HCT116 (cell line): ENCODE measurements at regions not wholly inside any gene's neighbourhood (a gene's known extent, or its start where the extent isn't known, plus 50 kb on each side); places are given as distances from the start of the nearest gene placed in this dataset.
A peak's percentile ranks its signal among the peaks of the same experiment; 100 is the strongest.

Source experiments
- ATAC-seq: fragments of 200-7000 bp; cut with Tn5 transposase; 2 replicates; pipeline ENCODE4 v1.9.1; 2020; ENCODE audit warnings: mild to moderate bottlenecking, moderate library complexity
- BruUV-seq: library from RNA; stranded (reverse); fragments of 400-500 nt; replicated peaks from 2 replicates; lab custom pipeline; 2021; lab: Mats Ljungman, UMichigan
- CTCF ChIA-PET: fragments of 300-600 bp; sonication (Branson Sonifier 250); formaldehyde crosslinking; loops from one replicate; lab custom pipeline; 2021; ENCODE audit warnings: antibody characterized with exemption; lab: Charles Lee
- POLR2A ChIA-PET: fragments of 300-600, 350-600 bp; sonication (Branson Sonifier 250); formaldehyde crosslinking; loops from one replicate; lab custom pipeline; 2021; ENCODE audit warnings: antibody characterized with exemption; lab: Charles Lee
- RAD21 ChIA-PET, 2 experiments: fragments of 300-600 bp; sonication (Branson Sonifier 250); formaldehyde crosslinking; loops; one replicate each; lab custom pipeline; 2023; ENCODE audit warnings: low total read pairs in 2 of 2; ENCODE audit not compliant: uncharacterized antibody in 2 of 2, unreplicated experiment in 2 of 2, low non-redundant PET in 1 of 2; lab: Charles Lee
- DNase-seq: peaks from one replicate; pipeline ENCODE4 v3.0.0-alpha.2; 2010; ENCODE audit warnings: low read depth, low spot score
- H2AFZ ChIP-seq: fragments of 200-600 bp; shearing (Covaris generic), sonication (generic); 2 replicates; pipeline ENCODE4 v1.6.1; 2017; ENCODE audit warnings: low read depth, mixed run types, mixed read lengths, antibody characterized with exemption, low read length; ENCODE audit not compliant: poor library complexity, severe bottlenecking
- H3K27ac ChIP-seq: 2 replicates; pipeline ENCODE4 v1.5.1; 2012; ENCODE audit warnings: low read depth, low read length
- H3K27me3 ChIP-seq: fragments of 200-600 bp; sonication (generic); 2 replicates; pipeline ENCODE4 v1.6.1; 2016; ENCODE audit warnings: mixed run types, low read length, mixed read lengths; ENCODE audit not compliant: insufficient read depth
- H3K36me3 ChIP-seq, 2 experiments: fragments of 200-500 bp in 1 of 2; fragments of 200-600 bp in 1 of 2; sonication (Bioruptor generic) in 1 of 2; sonication (generic) in 1 of 2; 2 replicates each; pipeline versions ENCODE4 v1.5.1 to v1.6.1; 2014 to 2016; ENCODE audit warnings: low read length in 2 of 2, inconsistent platforms in 1 of 2, mixed read lengths in 1 of 2, mixed run types in 1 of 2; ENCODE audit not compliant: insufficient read depth in 2 of 2, control insufficient read depth in 1 of 2
- H3K4me1 ChIP-seq, 2 experiments: fragments of 200-600 bp in 1 of 2; sonication (generic) in 1 of 2; 2 replicates each; pipeline versions ENCODE4 v1.5.1 to v1.6.1; 2012 to 2017; ENCODE audit warnings: low read length in 2 of 2, inconsistent platforms in 1 of 2, mild to moderate bottlenecking in 1 of 2, mixed read lengths in 1 of 2, mixed run types in 1 of 2, moderate library complexity in 1 of 2; ENCODE audit not compliant: insufficient read depth in 2 of 2, control insufficient read depth in 1 of 2
- H3K4me2 ChIP-seq: fragments of 200-600 bp; sonication (generic); 2 replicates; pipeline ENCODE4 v1.6.1; 2017; ENCODE audit warnings: mixed run types, low read length, mixed read lengths
- H3K4me3 ChIP-seq, 2 experiments: fragments of 200-600 bp in 1 of 2; sonication (generic) in 1 of 2; replicated peaks in 1 of 2; 2 replicates each; pipeline ENCODE4 v1.5.1; 2011 to 2016; ENCODE audit warnings: low read length in 2 of 2, control low read depth in 1 of 2, low read depth in 1 of 2, mild to moderate bottlenecking in 1 of 2, mixed read lengths in 1 of 2, mixed run types in 1 of 2
- H3K79me2 ChIP-seq: fragments of 200-600 bp; sonication (generic); 2 replicates; pipeline ENCODE4 v1.6.1; 2017; ENCODE audit warnings: mild to moderate bottlenecking, mixed run types, low read length, moderate library complexity, mixed read lengths; ENCODE audit not compliant: insufficient read depth
- H3K9ac ChIP-seq: fragments of 200-600 bp; sonication (generic); 2 replicates; pipeline ENCODE4 v1.6.1; 2016; ENCODE audit warnings: low read length, mixed read lengths
- H3K9me2 ChIP-seq: fragments of 200-600 bp; sonication (generic), shearing (Covaris generic); 2 replicates; pipeline ENCODE4 v1.6.1; 2017; ENCODE audit warnings: mixed run types, mild to moderate bottlenecking, moderate library complexity; ENCODE audit not compliant: insufficient read depth
- H3K9me3 ChIP-seq, 2 experiments: fragments of 200-500 bp in 1 of 2; fragments of 200-600 bp in 1 of 2; sonication (Bioruptor generic) in 1 of 2; sonication (generic) in 1 of 2; 2 replicates each; pipeline ENCODE4 v1.6.1; 2014 to 2017; ENCODE audit warnings: low read length in 2 of 2, mixed read lengths in 2 of 2, inconsistent platforms in 1 of 2, low read depth in 1 of 2, mild to moderate bottlenecking in 1 of 2, mixed run types in 1 of 2, moderate library complexity in 1 of 2; ENCODE audit not compliant: control insufficient read depth in 1 of 2, insufficient read depth in 1 of 2
- H4K20me1 ChIP-seq: fragments of 200-600 bp; sonication (generic), shearing (Covaris generic); 2 replicates; pipeline ENCODE4 v1.6.1; 2017; ENCODE audit warnings: mixed run types, mild to moderate bottlenecking, moderate library complexity; ENCODE audit not compliant: insufficient read depth
- CBX3 ChIP-seq: IDR thresholded peaks from 2 replicates; pipeline ENCODE4 v1.6.1; 2012; ENCODE audit warnings: low read depth
- CEBPB ChIP-seq: IDR thresholded peaks from 2 replicates; pipeline ENCODE4 v1.6.1; 2012; ENCODE audit warnings: low read depth
- EGR1 ChIP-seq: IDR thresholded peaks from 2 replicates; pipeline ENCODE4 v1.6.1; 2012; ENCODE audit warnings: low read depth
- ELF1 ChIP-seq: IDR thresholded peaks from 2 replicates; pipeline ENCODE4 v1.6.1; 2012; ENCODE audit warnings: low read depth, borderline replicate concordance
- EZH2 ChIP-seq: fragments of 200-600 bp; sonication (generic); IDR thresholded peaks from 2 replicates; pipeline ENCODE4 v1.6.1; 2017; ENCODE audit warnings: antibody characterized with exemption, mixed run types
- JUND ChIP-seq: IDR thresholded peaks from 2 replicates; pipeline ENCODE4 v1.6.1; 2012
- POLR2A ChIP-seq: IDR thresholded peaks from 2 replicates; pipeline ENCODE4 v1.7.0; 2011; ENCODE audit warnings: borderline replicate concordance; ENCODE audit not compliant: insufficient read depth, insufficient read length; ENCODE audit errors: extremely low read depth
- RAD21 ChIP-seq: IDR thresholded peaks from 2 replicates; pipeline ENCODE4 v1.6.1; 2012; ENCODE audit warnings: low read depth, mild to moderate bottlenecking
- REST ChIP-seq: IDR thresholded peaks from 2 replicates; pipeline ENCODE4 v1.6.1; 2012; ENCODE audit warnings: low read depth
- SRF ChIP-seq: IDR thresholded peaks from 2 replicates; pipeline ENCODE4 v1.6.1; 2012; ENCODE audit warnings: low read depth
- YY1 ChIP-seq: IDR thresholded peaks from 2 replicates; pipeline ENCODE4 v1.6.1; 2011; ENCODE audit warnings: low read length, low read depth, moderate library complexity, mild to moderate bottlenecking; ENCODE audit not compliant: insufficient replicate concordance; ENCODE audit errors: extremely low read depth
- ZNF274 ChIP-seq: fragments of 200-500 bp; sonication (Bioruptor generic); IDR thresholded peaks from 2 replicates; pipeline ENCODE4 v1.6.1; 2014; ENCODE audit warnings: mild to moderate bottlenecking, low read depth, low read length, inconsistent platforms
- intact Hi-C: fragments of 100-400 bp; cut with micrococcal nuclease; formaldehyde crosslinking; loops from 2 replicates; pipeline ENCODE4 v1.10.0; 2022
- TF ChIP-seq, protein P1 (sequence below): IDR thresholded peaks from 2 replicates; pipeline ENCODE4 v1.6.1; 2012

- ChIA-PET RAD21 (no interaction called here), POLR2A (no interaction called here), CTCF (no interaction called here)
- Histone ChIP-seq H3K4me2 (no peak overlapping the region), H3K27ac (no peak overlapping the region), H3K4me1 (no peaks in the 10 kb centered on the region), H4K20me1 (no peaks in the 10 kb centered on the region), H3K9me3 (peaks cover 2 to 9% of the 10 kb centered on the region in 2 experiments; a peak in 1 of 4 replicates), H3K27me3 (no peaks in the 10 kb centered on the region), H3K9me2 (no peaks in the 10 kb centered on the region), H3K4me3 (no peak overlapping the region), H2AFZ (no peak overlapping the region), H3K9ac (no peak overlapping the region), H3K36me3 (no peaks in the 10 kb centered on the region), H3K79me2 (no peaks in the 10 kb centered on the region)
- intact Hi-C loops: no loop called here
- DNase-seq: no peak
- TF ChIP-seq JUND (no peak), EZH2 (no peak), RAD21 (no peak), ELF1 (no peak), SRF (no peak), YY1 (no peak), CBX3 (no peak), EGR1 (no peak), POLR2A (no peak)
- TF ChIP-seq, protein P1, sequence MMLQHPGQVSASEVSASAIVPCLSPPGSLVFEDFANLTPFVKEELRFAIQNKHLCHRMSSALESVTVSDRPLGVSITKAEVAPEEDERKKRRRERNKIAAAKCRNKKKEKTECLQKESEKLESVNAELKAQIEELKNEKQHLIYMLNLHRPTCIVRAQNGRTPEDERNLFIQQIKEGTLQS: no peak
- ATAC-seq: no peak
- BruUV-seq: no TSS peak
Measured at GRCh38 chr14:65997347-65997746, 488.8 kb upstream of the CCDC196 start.

DNA sequence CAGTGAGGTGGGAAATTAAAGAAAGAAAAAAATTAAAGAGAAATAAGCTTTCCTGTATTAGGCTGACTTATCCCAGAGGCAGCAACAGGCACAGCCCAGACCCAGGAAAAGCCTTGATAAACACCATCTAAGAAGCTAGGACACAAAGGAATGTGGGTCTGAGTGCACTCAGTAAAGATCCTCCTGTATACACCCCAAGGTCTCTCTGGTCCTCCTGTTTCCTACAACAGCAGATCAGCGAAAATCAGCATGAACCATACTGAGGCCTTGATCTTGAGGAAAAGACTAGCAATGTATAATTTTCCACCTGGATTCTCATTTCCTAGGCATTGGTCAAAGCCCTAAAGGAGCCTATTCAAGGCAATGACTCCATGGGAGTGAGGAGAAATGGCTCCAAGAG, 486.3 kb upstream of the CCDC196 start:
- no peak for DNase-seq
- intact Hi-C loops: no loop called here
- ChIA-PET CTCF (no interaction called here), RAD21 (no interaction called here), POLR2A (no interaction called here)
- H3K9me3 ChIP-seq: peaks cover 2 to 9% of the 10 kb centered on the region in 2 experiments; a peak in 1 of 4 replicates
- no peak overlapping the region for H3K27ac ChIP-seq
- no peaks in the 10 kb centered on the region for H4K20me1 ChIP-seq
- H3K79me2 ChIP-seq: no peaks in the 10 kb centered on the region
- H3K9me2 ChIP-seq: no peaks in the 10 kb centered on the region
- no peaks in the 10 kb centered on the region for H3K27me3 ChIP-seq
- no peak overlapping the region for H3K9ac ChIP-seq
- H2AFZ ChIP-seq: no peak overlapping the region
- no peak overlapping the region for H3K4me2 ChIP-seq
- no peak overlapping the region for H3K4me3 ChIP-seq
- no TSS peak for BruUV-seq
- TF ChIP-seq SRF (no peak), REST (no peak), ZNF274 (no peak), CEBPB (no peak), RAD21 (no peak), CBX3 (peak; percentile 85)
- TF ChIP-seq, all 23 proteins: peak for 1
- H3K36me3 ChIP-seq: no peaks in the 10 kb centered on the region
- ATAC-seq: no peak
- no peaks in the 10 kb centered on the region for H3K4me1 ChIP-seq
